ENCODE measurements at regions not wholly inside any gene's neighbourhood (a gene's known extent, or its start where the extent isn't known, plus 50 kb on each side); places are given as distances from the start of the nearest gene placed in this dataset.

- Histone ChIP-seq H3K27ac (ENCODE audit: low read depth in 2 of 2, low read length in 2 of 2) (no peak overlapping the region), H3K9ac (ENCODE audit: low read depth in 1 of 2, low read length in 2 of 2) (no peak overlapping the region)
Measured at GRCh38 chr7:106423821-106424475, 139.2 kb upstream of the NAMPT start.

GRCh38 chr7:106423111-106423510, 138.3 kb upstream of the NAMPT start:
- Histone ChIP-seq H3K4me1 (ENCODE audit: control insufficient read depth in 2 of 2, insufficient read depth in 2 of 2, low read length in 2 of 2) (peaks cover 3 to 8% of the 10 kb centered on the region in 2 donors), H3K27ac (ENCODE audit: low read depth in 2 of 2, low read length in 2 of 2) (no peak overlapping the region), H3K9me3 (ENCODE audit: control insufficient read depth in 2 of 2, low read length in 2 of 2) (no peaks in the 10 kb centered on the region), H3K27me3 (ENCODE audit: control insufficient read depth in 2 of 2, insufficient read depth in 2 of 2, low read length in 2 of 2) (no peaks in the 10 kb centered on the region), H3K4me3 (ENCODE audit: low read length in 2 of 2) (no peak overlapping the region), H3K9ac (ENCODE audit: low read depth in 1 of 2, low read length in 2 of 2) (no peak overlapping the region), H3K36me3 (ENCODE audit: control insufficient read depth in 2 of 2, insufficient read depth in 2 of 2, low read length in 2 of 2) (no peaks in the 10 kb centered on the region)

More at GRCh38 chr7:106423821-106424475, 139.2 kb upstream of the NAMPT start:
- Histone ChIP-seq H3K27me3 (ENCODE audit: control insufficient read depth in 2 of 2, insufficient read depth in 2 of 2, low read length in 2 of 2) (no peaks in the 10 kb centered on the region), H3K36me3 (ENCODE audit: control insufficient read depth in 2 of 2, insufficient read depth in 2 of 2, low read length in 2 of 2) (no peaks in the 10 kb centered on the region), H3K9me3 (ENCODE audit: control insufficient read depth in 2 of 2, low read length in 2 of 2) (no peaks in the 10 kb centered on the region), H3K4me1 (ENCODE audit: control insufficient read depth in 2 of 2, insufficient read depth in 2 of 2, low read length in 2 of 2) (peaks cover 3 to 8% of the 10 kb centered on the region in 2 donors), H3K4me3 (ENCODE audit: low read length in 2 of 2) (no peak overlapping the region)

GRCh38 chr7:106421181-106421762, 136.5 kb upstream of the NAMPT start:
- Histone ChIP-seq H3K9ac (ENCODE audit: low read depth in 1 of 2, low read length in 2 of 2) (no peak overlapping the region), H3K36me3 (ENCODE audit: control insufficient read depth in 2 of 2, insufficient read depth in 2 of 2, low read length in 2 of 2) (no peaks in the 10 kb centered on the region), H3K9me3 (ENCODE audit: control insufficient read depth in 2 of 2, low read length in 2 of 2) (no peaks in the 10 kb centered on the region), H3K4me3 (ENCODE audit: low read length in 2 of 2) (no peak overlapping the region), H3K27ac (ENCODE audit: low read depth in 2 of 2, low read length in 2 of 2) (peak overlapping the region; percentile 53 to 56), H3K27me3 (ENCODE audit: control insufficient read depth in 2 of 2, insufficient read depth in 2 of 2, low read length in 2 of 2) (no peaks in the 10 kb centered on the region), H3K4me1 (ENCODE audit: control insufficient read depth in 2 of 2, insufficient read depth in 2 of 2, low read length in 2 of 2) (peaks cover 3 to 8% of the 10 kb centered on the region in 2 donors)

GRCh38 chr7:106420736-106421135, 136.0 kb upstream of the NAMPT start:
- H3K4me3 ChIP-seq (ENCODE audit: low read length in 2 of 2) = no peak overlapping the region
- H3K9me3 ChIP-seq (ENCODE audit: control insufficient read depth in 2 of 2, low read length in 2 of 2) = no peaks in the 10 kb centered on the region
- no peaks in the 10 kb centered on the region for H3K27me3 ChIP-seq (ENCODE audit: control insufficient read depth in 2 of 2, insufficient read depth in 2 of 2, low read length in 2 of 2)
- peak overlapping the region; percentile 53 to 56 for H3K27ac ChIP-seq (ENCODE audit: low read depth in 2 of 2, low read length in 2 of 2)
- H3K36me3 ChIP-seq (ENCODE audit: control insufficient read depth in 2 of 2, insufficient read depth in 2 of 2, low read length in 2 of 2) = no peaks in the 10 kb centered on the region
- no peak overlapping the region for H3K9ac ChIP-seq (ENCODE audit: low read depth in 1 of 2, low read length in 2 of 2)
- H3K4me1 ChIP-seq (ENCODE audit: control insufficient read depth in 2 of 2, insufficient read depth in 2 of 2, low read length in 2 of 2) = peaks cover 3 to 8% of the 10 kb centered on the region in 2 donors

- Histone ChIP-seq H3K36me3 (ENCODE audit: control insufficient read depth in 2 of 2, insufficient read depth in 2 of 2, low read length in 2 of 2) (no peaks in the 10 kb centered on the region), H3K9me3 (ENCODE audit: control insufficient read depth in 2 of 2, low read length in 2 of 2) (no peaks in the 10 kb centered on the region), H3K4me1 (ENCODE audit: control insufficient read depth in 2 of 2, insufficient read depth in 2 of 2, low read length in 2 of 2) (peaks cover 0 to 4% of the 10 kb centered on the region in 2 donors), H3K9ac (ENCODE audit: low read depth in 1 of 2, low read length in 2 of 2) (no peak overlapping the region), H3K27ac (ENCODE audit: low read depth in 2 of 2, low read length in 2 of 2) (no peak overlapping the region), H3K4me3 (ENCODE audit: low read length in 2 of 2) (no peak overlapping the region), H3K27me3 (ENCODE audit: control insufficient read depth in 2 of 2, insufficient read depth in 2 of 2, low read length in 2 of 2) (no peaks in the 10 kb centered on the region)
Measured at GRCh38 chr7:106420210-106420609, 135.4 kb upstream of the NAMPT start.

- no peaks in the 10 kb centered on the region for H3K27me3 ChIP-seq (ENCODE audit: control insufficient read depth in 2 of 2, insufficient read depth in 2 of 2, low read length in 2 of 2)
- no peak overlapping the region for H3K4me3 ChIP-seq (ENCODE audit: low read length in 2 of 2)
- no peaks in the 10 kb centered on the region for H3K36me3 ChIP-seq (ENCODE audit: control insufficient read depth in 2 of 2, insufficient read depth in 2 of 2, low read length in 2 of 2)
- no peak overlapping the region for H3K27ac ChIP-seq (ENCODE audit: low read depth in 2 of 2, low read length in 2 of 2)
- H3K9me3 ChIP-seq (ENCODE audit: control insufficient read depth in 2 of 2, low read length in 2 of 2) = no peaks in the 10 kb centered on the region
- no peak overlapping the region for H3K9ac ChIP-seq (ENCODE audit: low read depth in 1 of 2, low read length in 2 of 2)
- H3K4me1 ChIP-seq (ENCODE audit: control insufficient read depth in 2 of 2, insufficient read depth in 2 of 2, low read length in 2 of 2) = no peaks in the 10 kb centered on the region
Measured at GRCh38 chr7:106419455-106420182, 134.8 kb upstream of the NAMPT start.

GRCh38 chr7:106418526-106418925, 133.7 kb upstream of the NAMPT start:
- H3K9ac ChIP-seq (ENCODE audit: low read depth in 1 of 2, low read length in 2 of 2) = no peak overlapping the region
- H3K36me3 ChIP-seq (ENCODE audit: control insufficient read depth in 2 of 2, insufficient read depth in 2 of 2, low read length in 2 of 2) = no peaks in the 10 kb centered on the region
- H3K9me3 ChIP-seq (ENCODE audit: control insufficient read depth in 2 of 2, low read length in 2 of 2) = no peaks in the 10 kb centered on the region
- H3K27ac ChIP-seq (ENCODE audit: low read depth in 2 of 2, low read length in 2 of 2) = no peak overlapping the region
- H3K4me3 ChIP-seq (ENCODE audit: low read length in 2 of 2) = no peak overlapping the region
- H3K27me3 ChIP-seq (ENCODE audit: control insufficient read depth in 2 of 2, insufficient read depth in 2 of 2, low read length in 2 of 2) = no peaks in the 10 kb centered on the region
- H3K4me1 ChIP-seq (ENCODE audit: control insufficient read depth in 2 of 2, insufficient read depth in 2 of 2, low read length in 2 of 2) = no peaks in the 10 kb centered on the region

- Histone ChIP-seq H3K9ac (ENCODE audit: low read depth in 1 of 2, low read length in 2 of 2) (no peak overlapping the region), H3K27me3 (ENCODE audit: control insufficient read depth in 2 of 2, insufficient read depth in 2 of 2, low read length in 2 of 2) (no peaks in the 10 kb centered on the region), H3K4me1 (ENCODE audit: control insufficient read depth in 2 of 2, insufficient read depth in 2 of 2, low read length in 2 of 2) (no peaks in the 10 kb centered on the region), H3K36me3 (ENCODE audit: control insufficient read depth in 2 of 2, insufficient read depth in 2 of 2, low read length in 2 of 2) (no peaks in the 10 kb centered on the region), H3K9me3 (ENCODE audit: control insufficient read depth in 2 of 2, low read length in 2 of 2) (no peaks in the 10 kb centered on the region), H3K27ac (ENCODE audit: low read depth in 2 of 2, low read length in 2 of 2) (no peak overlapping the region), H3K4me3 (ENCODE audit: low read length in 2 of 2) (no peak overlapping the region)
Measured at GRCh38 chr7:106418094-106418493, 133.3 kb upstream of the NAMPT start.

GRCh38 chr7:106417273-106417902, 132.6 kb upstream of the NAMPT start:
- Histone ChIP-seq H3K4me1 (ENCODE audit: control insufficient read depth in 2 of 2, insufficient read depth in 2 of 2, low read length in 2 of 2) (no peaks in the 10 kb centered on the region), H3K27ac (ENCODE audit: low read depth in 2 of 2, low read length in 2 of 2) (no peak overlapping the region), H3K4me3 (ENCODE audit: low read length in 2 of 2) (no peak overlapping the region), H3K9ac (ENCODE audit: low read depth in 1 of 2, low read length in 2 of 2) (no peak overlapping the region), H3K27me3 (ENCODE audit: control insufficient read depth in 2 of 2, insufficient read depth in 2 of 2, low read length in 2 of 2) (no peaks in the 10 kb centered on the region), H3K36me3 (ENCODE audit: control insufficient read depth in 2 of 2, insufficient read depth in 2 of 2, low read length in 2 of 2) (no peaks in the 10 kb centered on the region), H3K9me3 (ENCODE audit: control insufficient read depth in 2 of 2, low read length in 2 of 2) (no peaks in the 10 kb centered on the region)

GRCh38 chr7:106416430-106416829, 131.6 kb upstream of the NAMPT start:
- no peak overlapping the region for H3K9ac ChIP-seq (ENCODE audit: low read depth in 1 of 2, low read length in 2 of 2)
- no peaks in the 10 kb centered on the region for H3K27me3 ChIP-seq (ENCODE audit: control insufficient read depth in 2 of 2, insufficient read depth in 2 of 2, low read length in 2 of 2)
- H3K27ac ChIP-seq (ENCODE audit: low read depth in 2 of 2, low read length in 2 of 2) = no peak overlapping the region
- no peaks in the 10 kb centered on the region for H3K4me1 ChIP-seq (ENCODE audit: control insufficient read depth in 2 of 2, insufficient read depth in 2 of 2, low read length in 2 of 2)
- H3K36me3 ChIP-seq (ENCODE audit: control insufficient read depth in 2 of 2, insufficient read depth in 2 of 2, low read length in 2 of 2) = no peaks in the 10 kb centered on the region
- no peaks in the 10 kb centered on the region for H3K9me3 ChIP-seq (ENCODE audit: control insufficient read depth in 2 of 2, low read length in 2 of 2)
- no peak overlapping the region for H3K4me3 ChIP-seq (ENCODE audit: low read length in 2 of 2)

Measured in mucosa of rectum (tissue), 2 donors.